Neuron (in vitro differentiated cells): ENCODE measurements at regions not wholly inside any gene's neighbourhood (a gene's known extent, or its start where the extent isn't known, plus 50 kb on each side); places are given as distances from the start of the nearest gene placed in this dataset.
"Not testable (repeated sequence)": the region's sequence is repeated elsewhere in the genome, so short reads cannot be mapped to it uniquely, and the experiment has no call there.

Experiments
- H2AFZ ChIP-seq: one replicate; pipeline ENCODE4 v1.6.1; 2013; ENCODE audit warnings: low read depth, mild to moderate bottlenecking, inconsistent platforms, low read length, moderate library complexity
- H3K27me3 ChIP-seq: one replicate; pipeline ENCODE4 v1.6.1; 2013; ENCODE audit warnings: low read length; ENCODE audit not compliant: insufficient read depth
- H3K36me3 ChIP-seq: one replicate; pipeline ENCODE4 v1.6.1; 2013; ENCODE audit warnings: low read length; ENCODE audit not compliant: insufficient read depth
- H3K4me1 ChIP-seq: one replicate; pipeline ENCODE4 v1.6.1; 2013; ENCODE audit warnings: low read length; ENCODE audit not compliant: insufficient read depth
- H3K4me3 ChIP-seq: 2 replicates; pipeline ENCODE4 v1.5.1; 2013; ENCODE audit warnings: mild to moderate bottlenecking, low read length, moderate library complexity
- H3K9me3 ChIP-seq: one replicate; pipeline ENCODE4 v1.6.1; 2013; ENCODE audit warnings: low read length

- Histone ChIP-seq H3K4me1 (no peaks in the 10 kb centered on the region), H3K4me3 (no peak overlapping the region), H2AFZ (no peak overlapping the region), H3K27me3 (no peaks in the 10 kb centered on the region), H3K9me3 (no peaks in the 10 kb centered on the region), H3K36me3 (no peaks in the 10 kb centered on the region)
These were observed 658.2 kb downstream of the TDRD15 start for GRCh38 chr2:21781962-21782361.

- no peaks in the 10 kb centered on the region for H3K36me3 ChIP-seq
- H2AFZ ChIP-seq = no peak overlapping the region
- H3K27me3 ChIP-seq = no peaks in the 10 kb centered on the region
- no peaks in the 10 kb centered on the region for H3K9me3 ChIP-seq
- no peak overlapping the region for H3K4me3 ChIP-seq
- H3K4me1 ChIP-seq = no peaks in the 10 kb centered on the region
These were observed 659.1 kb downstream of the TDRD15 start for GRCh38 chr2:21782866-21783265.

GRCh38 chr2:21787941-21788340 lies 664.2 kb downstream of the TDRD15 start:
- H3K4me3 ChIP-seq = no peak overlapping the region
- no peaks in the 10 kb centered on the region for H3K9me3 ChIP-seq
- no peak overlapping the region for H2AFZ ChIP-seq
- no peaks in the 10 kb centered on the region for H3K4me1 ChIP-seq
- H3K36me3 ChIP-seq = no peaks in the 10 kb centered on the region
- no peaks in the 10 kb centered on the region for H3K27me3 ChIP-seq

GRCh38 chr2:21790311-21790710 lies 666.5 kb downstream of the TDRD15 start:
- H3K27me3 ChIP-seq, H3K9me3 ChIP-seq, H3K4me3 ChIP-seq, H2AFZ ChIP-seq, H3K4me1 ChIP-seq, H3K36me3 ChIP-seq: not testable (repeated sequence)

- no peaks in the 10 kb centered on the region for H3K27me3 ChIP-seq
These were observed 668.8 kb downstream of the TDRD15 start for GRCh38 chr2:21792571-21792970.

GRCh38 chr2:21793461-21793860 lies 669.7 kb downstream of the TDRD15 start:
- Histone ChIP-seq H3K4me3 (no peak overlapping the region), H3K4me1 (no peaks in the 10 kb centered on the region), H3K27me3 (no peaks in the 10 kb centered on the region), H3K9me3 (no peaks in the 10 kb centered on the region), H2AFZ (no peak overlapping the region), H3K36me3 (no peaks in the 10 kb centered on the region)

More at GRCh38 chr2:21792571-21792970, 668.8 kb downstream of the TDRD15 start:
- Histone ChIP-seq H2AFZ (no peak overlapping the region), H3K4me1 (no peaks in the 10 kb centered on the region), H3K9me3 (no peaks in the 10 kb centered on the region), H3K4me3 (no peak overlapping the region), H3K36me3 (no peaks in the 10 kb centered on the region)

GRCh38 chr2:21794611-21795010 lies 670.8 kb downstream of the TDRD15 start:
- no peaks in the 10 kb centered on the region for H3K36me3 ChIP-seq
- H3K4me3 ChIP-seq = no peak overlapping the region
- no peaks in the 10 kb centered on the region for H3K27me3 ChIP-seq
- no peaks in the 10 kb centered on the region for H3K9me3 ChIP-seq
- no peaks in the 10 kb centered on the region for H3K4me1 ChIP-seq
- H2AFZ ChIP-seq = no peak overlapping the region

- H3K4me3 ChIP-seq = no peak overlapping the region
- H2AFZ ChIP-seq = no peak overlapping the region
- H3K9me3 ChIP-seq = no peaks in the 10 kb centered on the region
- H3K4me1 ChIP-seq = no peaks in the 10 kb centered on the region
- H3K36me3 ChIP-seq = no peaks in the 10 kb centered on the region
- H3K27me3 ChIP-seq = no peaks in the 10 kb centered on the region
These were observed 676.6 kb downstream of the TDRD15 start for GRCh38 chr2:21800356-21800755.

- Histone ChIP-seq H3K36me3 (no peaks in the 10 kb centered on the region), H3K9me3 (no peaks in the 10 kb centered on the region), H2AFZ (no peak overlapping the region), H3K27me3 (no peaks in the 10 kb centered on the region), H3K4me3 (no peak overlapping the region), H3K4me1 (no peaks in the 10 kb centered on the region)
These were observed 679.8 kb downstream of the TDRD15 start for GRCh38 chr2:21803550-21803949.

- Histone ChIP-seq H3K9me3 (no peaks in the 10 kb centered on the region), H3K4me1 (no peaks in the 10 kb centered on the region), H3K4me3 (no peak overlapping the region), H3K36me3 (no peaks in the 10 kb centered on the region), H3K27me3 (no peaks in the 10 kb centered on the region), H2AFZ (no peak overlapping the region)
These were observed 680.4 kb downstream of the TDRD15 start for GRCh38 chr2:21804151-21804550.

GRCh38 chr2:21811541-21811940 lies 687.8 kb downstream of the TDRD15 start:
- Histone ChIP-seq H3K27me3 (no peaks in the 10 kb centered on the region), H3K9me3 (no peaks in the 10 kb centered on the region), H3K36me3 (no peaks in the 10 kb centered on the region), H3K4me1 (no peaks in the 10 kb centered on the region), H2AFZ (no peak overlapping the region), H3K4me3 (no peak overlapping the region)

- Histone ChIP-seq H3K9me3 (no peaks in the 10 kb centered on the region), H2AFZ (no peak overlapping the region), H3K36me3 (no peaks in the 10 kb centered on the region), H3K4me3 (no peak overlapping the region), H3K27me3 (no peaks in the 10 kb centered on the region), H3K4me1 (no peaks in the 10 kb centered on the region)
These were observed 689.0 kb downstream of the TDRD15 start for GRCh38 chr2:21812766-21813165.

GRCh38 chr2:21814588-21815149 lies 690.9 kb downstream of the TDRD15 start:
- Histone ChIP-seq H3K4me3 (no peak overlapping the region), H3K36me3 (no peaks in the 10 kb centered on the region), H2AFZ (no peak overlapping the region), H3K4me1 (no peaks in the 10 kb centered on the region), H3K27me3 (no peaks in the 10 kb centered on the region), H3K9me3 (no peaks in the 10 kb centered on the region)

- H3K36me3 ChIP-seq = no peaks in the 10 kb centered on the region
- no peak overlapping the region for H3K4me3 ChIP-seq
- no peaks in the 10 kb centered on the region for H3K27me3 ChIP-seq
- no peak overlapping the region for H2AFZ ChIP-seq
- H3K4me1 ChIP-seq = no peaks in the 10 kb centered on the region
- no peaks in the 10 kb centered on the region for H3K9me3 ChIP-seq
These were observed 694.5 kb downstream of the TDRD15 start for GRCh38 chr2:21818212-21818795.
